SK-N-SH treated with all-trans-retinoic acid at 6 μM for 48 hours (cell line): ENCODE measurements at regions not wholly inside any gene's neighbourhood (a gene's known extent, or its start where the extent isn't known, plus 50 kb on each side); places are given as distances from the start of the nearest gene placed in this dataset.

ENCODE experiments used
- ATAC-seq: fragments of 200-7000 bp; cut with Tn5 transposase; 3 replicates; pipeline ENCODE4 v1.9.1; 2020; ENCODE audit warnings: mild to moderate bottlenecking, moderate library complexity
- ARNTL ChIP-seq: fragments of 450-650 bp; formaldehyde crosslinking; IDR thresholded peaks from 2 replicates; pipeline ENCODE4 v1.5.0; 2020; ENCODE audit warnings: low read depth, mild to moderate bottlenecking, moderate library complexity, borderline replicate concordance
- BACH2 ChIP-seq: fragments of 250-450 bp; sonication (Bioruptor Pico); IDR thresholded peaks from 2 replicates; pipeline ENCODE4 v1.9.0; 2021; ENCODE audit warnings: mild to moderate bottlenecking, borderline replicate concordance
- CSDC2 ChIP-seq: fragments of 250-450 bp; sonication (Bioruptor Pico); IDR thresholded peaks from 2 replicates; pipeline ENCODE4 v1.5.0; 2020; ENCODE audit warnings: mild to moderate bottlenecking, moderate library complexity
- CSRNP3 ChIP-seq: fragments of 250-450 bp; sonication (Bioruptor Pico); IDR thresholded peaks from 2 replicates; pipeline ENCODE4 v1.5.1; 2021; ENCODE audit warnings: mild to moderate bottlenecking, moderate library complexity
- ISL1 ChIP-seq: fragments of 250-450 bp; sonication (Bioruptor Pico); IDR thresholded peaks from 2 replicates; pipeline ENCODE4 v2.1.2; 2022; ENCODE audit warnings: mild to moderate bottlenecking, moderate library complexity
- OSR1 ChIP-seq: fragments of 250-450 bp; sonication (Bioruptor Pico); IDR thresholded peaks from 2 replicates; pipeline ENCODE4 v1.8.0; 2022; ENCODE audit warnings: moderate library complexity, mild to moderate bottlenecking, inconsistent platforms
- PATZ1 ChIP-seq: fragments of 250-450 bp; sonication (Bioruptor Pico); IDR thresholded peaks from 2 replicates; pipeline ENCODE4 v1.8.0; 2020; ENCODE audit warnings: mild to moderate bottlenecking, moderate library complexity, borderline replicate concordance
- PPARA ChIP-seq: fragments of 250-450 bp; sonication (Bioruptor Pico); IDR thresholded peaks from 2 replicates; pipeline ENCODE4 v1.5.0; 2020; ENCODE audit warnings: mild to moderate bottlenecking, borderline replicate concordance
- RARB ChIP-seq: fragments of 250-450 bp; sonication (Bioruptor Pico); IDR thresholded peaks from 2 replicates; pipeline ENCODE4 v1.8.0; 2021; ENCODE audit warnings: mild to moderate bottlenecking, moderate library complexity
- SNAI2 ChIP-seq: fragments of 250-450 bp; sonication (Bioruptor Pico); IDR thresholded peaks from 2 replicates; pipeline ENCODE4 v1.5.0; 2020; ENCODE audit warnings: mild to moderate bottlenecking, moderate library complexity
- TCF4 ChIP-seq: fragments of 250-450 bp; sonication (Bioruptor Pico); IDR thresholded peaks from 2 replicates; pipeline ENCODE4 v1.8.0; 2021; ENCODE audit warnings: mild to moderate bottlenecking, moderate library complexity, borderline replicate concordance
- TOX ChIP-seq: fragments of 250-450 bp; sonication (Bioruptor Pico); IDR thresholded peaks from 2 replicates; pipeline ENCODE4 v1.8.0; 2021; ENCODE audit warnings: mild to moderate bottlenecking, moderate library complexity, borderline replicate concordance
- TSHZ2 ChIP-seq: fragments of 250-450 bp; sonication (Bioruptor Pico); IDR thresholded peaks from 2 replicates; pipeline ENCODE4 v1.5.0; 2020; ENCODE audit warnings: mild to moderate bottlenecking, moderate library complexity
- ZC3H10 ChIP-seq: fragments of 250-450 bp; sonication (Bioruptor Pico); IDR thresholded peaks from 2 replicates; pipeline ENCODE4 v1.5.1; 2021; ENCODE audit warnings: mild to moderate bottlenecking, moderate library complexity
- ZFP30 ChIP-seq: fragments of 450-650 bp; formaldehyde crosslinking; IDR thresholded peaks from 2 replicates; pipeline ENCODE4 v1.5.0; 2022; ENCODE audit warnings: mild to moderate bottlenecking, moderate library complexity
- ZNF565 ChIP-seq: fragments of 450-650 bp; formaldehyde crosslinking; conservative IDR thresholded peaks from 2 replicates; pipeline ENCODE4 v1.5.0; 2020; ENCODE audit warnings: low read depth, mild to moderate bottlenecking, moderate library complexity
- ZNF70 ChIP-seq: fragments of 450-650 bp; formaldehyde crosslinking; IDR thresholded peaks from 2 replicates; pipeline ENCODE4 v1.5.0; 2020; ENCODE audit warnings: mild to moderate bottlenecking, moderate library complexity
- ZNF8 ChIP-seq: fragments of 450-650 bp; formaldehyde crosslinking; IDR thresholded peaks from 2 replicates; pipeline ENCODE4 v1.5.0; 2020; ENCODE audit warnings: mild to moderate bottlenecking, moderate library complexity
- TF ChIP-seq, protein P1 (sequence below): fragments of 250-450 bp; sonication (Bioruptor Pico); IDR thresholded peaks from 2 replicates; pipeline ENCODE4 v1.8.0; 2021; ENCODE audit warnings: low read depth, mild to moderate bottlenecking, moderate library complexity, borderline replicate concordance

DNA sequence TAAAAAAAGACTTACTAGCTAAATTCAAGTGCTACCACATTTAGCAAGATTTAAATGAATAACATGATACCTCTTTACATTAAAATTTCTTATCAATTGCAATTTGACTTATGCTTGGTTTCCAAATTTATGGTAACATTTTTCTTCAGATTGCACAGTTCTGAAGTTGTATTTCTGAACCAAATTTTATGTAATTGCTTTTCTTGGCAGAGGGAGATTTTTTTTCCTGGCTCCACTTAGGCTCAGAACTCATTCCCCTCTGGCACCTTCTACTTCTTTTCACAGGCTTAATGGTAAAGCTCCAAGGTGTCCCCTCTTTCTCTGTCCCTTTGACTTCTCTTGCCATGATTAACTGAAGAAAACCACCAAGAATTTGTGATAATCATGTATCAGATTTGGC, 99.8 kb upstream of the TMTC1 start (continued):
- no peak for TF ChIP-seq ZNF70
- no peak for TF ChIP-seq PPARA (CRISPR knock-in tag)
- TF ChIP-seq ZNF8 (CRISPR knock-in tag) = no peak
- no peak for TF ChIP-seq RARB
- TF ChIP-seq BACH2 (CRISPR knock-in tag) = no peak
- TF ChIP-seq, all 23 proteins: peak for 0

- TF ChIP-seq ZC3H10 (CRISPR knock-in tag) (no peak), TOX (CRISPR knock-in tag) (no peak), CSRNP3 (CRISPR knock-in tag) (no peak), CSDC2 (CRISPR knock-in tag) (no peak), ZNF8 (CRISPR knock-in tag) (no peak), SNAI2 (CRISPR knock-in tag) (no peak), TCF4 (CRISPR knock-in tag) (no peak), ISL1 (CRISPR knock-in tag) (no peak), PATZ1 (CRISPR knock-in tag) (no peak)
- ATAC-seq = no peak
Measured at GRCh38 chr12:29882846-29883245, 99.1 kb upstream of the TMTC1 start.

DNA sequence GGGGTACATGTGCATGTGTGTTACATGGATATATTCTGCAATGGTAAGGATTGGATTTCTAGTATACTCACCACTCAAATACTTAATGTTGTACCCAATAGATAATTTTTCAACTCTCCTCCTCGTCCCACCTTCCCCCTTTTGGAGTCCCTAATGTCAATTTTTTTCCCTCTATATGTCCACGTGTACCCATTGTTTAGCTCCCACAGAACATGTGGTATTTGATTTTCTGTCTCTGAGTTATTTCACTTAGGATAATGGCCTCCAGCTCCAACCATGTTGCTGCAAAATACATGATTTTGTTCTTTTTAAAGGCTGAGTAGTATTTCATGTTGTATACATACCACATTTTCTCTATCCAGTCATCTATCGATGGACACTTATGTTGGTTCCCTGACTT, 97.2 kb upstream of the TMTC1 start:
- no peak for TF ChIP-seq ARNTL (CRISPR knock-in tag)
- TF ChIP-seq SNAI2 (CRISPR knock-in tag) = no peak
- no peak for TF ChIP-seq TSHZ2
- no peak for ATAC-seq

DNA sequence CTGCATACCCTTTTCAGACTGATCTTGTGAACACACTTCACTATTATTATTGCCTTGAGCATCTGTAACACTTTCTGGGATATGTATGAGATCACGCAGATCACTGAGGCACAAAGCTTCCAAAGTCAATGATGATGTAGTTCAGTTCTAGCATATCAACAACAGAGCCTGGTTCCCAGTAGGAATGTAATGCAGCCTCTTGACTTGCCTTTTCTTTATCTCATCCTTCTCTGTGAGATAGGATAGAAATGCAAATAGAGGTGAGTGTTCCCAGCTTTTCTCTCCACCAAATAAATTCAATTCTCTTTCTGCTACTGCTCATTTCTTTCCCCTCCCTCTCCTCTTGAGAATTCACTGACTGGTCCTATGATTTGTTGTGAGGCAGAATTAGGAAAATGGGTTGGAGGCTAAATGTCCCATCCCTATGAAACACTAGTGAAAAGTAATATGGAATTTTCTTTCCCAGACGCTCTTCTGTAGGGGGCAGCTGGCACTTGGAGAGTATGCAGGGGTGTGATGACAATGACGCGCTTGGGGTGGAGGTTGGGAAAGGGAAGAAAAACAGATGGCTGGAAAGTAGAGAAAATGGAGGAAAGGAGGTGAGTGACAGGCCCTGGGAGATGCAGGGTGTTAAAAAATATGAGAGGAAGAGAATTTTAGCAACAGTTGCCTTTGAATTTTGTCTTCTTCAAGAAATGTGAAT, 96.0 kb upstream of the TMTC1 start:
- TF ChIP-seq TCF4 (CRISPR knock-in tag) = no peak
- TF ChIP-seq TSHZ2 = no peak
- TF ChIP-seq BACH2 (CRISPR knock-in tag) = no peak
- no peak for TF ChIP-seq ZNF565 (CRISPR knock-in tag)
- no peak for TF ChIP-seq PPARA (CRISPR knock-in tag)
- no peak for TF ChIP-seq ZFP30 (CRISPR knock-in tag)
- TF ChIP-seq, all 23 proteins: peak for 0
- no peak for ATAC-seq

- TF ChIP-seq RARB (no peak), ARNTL (CRISPR knock-in tag) (no peak), OSR1 (no peak), CSDC2 (CRISPR knock-in tag) (no peak)
- TF ChIP-seq, protein P1, sequence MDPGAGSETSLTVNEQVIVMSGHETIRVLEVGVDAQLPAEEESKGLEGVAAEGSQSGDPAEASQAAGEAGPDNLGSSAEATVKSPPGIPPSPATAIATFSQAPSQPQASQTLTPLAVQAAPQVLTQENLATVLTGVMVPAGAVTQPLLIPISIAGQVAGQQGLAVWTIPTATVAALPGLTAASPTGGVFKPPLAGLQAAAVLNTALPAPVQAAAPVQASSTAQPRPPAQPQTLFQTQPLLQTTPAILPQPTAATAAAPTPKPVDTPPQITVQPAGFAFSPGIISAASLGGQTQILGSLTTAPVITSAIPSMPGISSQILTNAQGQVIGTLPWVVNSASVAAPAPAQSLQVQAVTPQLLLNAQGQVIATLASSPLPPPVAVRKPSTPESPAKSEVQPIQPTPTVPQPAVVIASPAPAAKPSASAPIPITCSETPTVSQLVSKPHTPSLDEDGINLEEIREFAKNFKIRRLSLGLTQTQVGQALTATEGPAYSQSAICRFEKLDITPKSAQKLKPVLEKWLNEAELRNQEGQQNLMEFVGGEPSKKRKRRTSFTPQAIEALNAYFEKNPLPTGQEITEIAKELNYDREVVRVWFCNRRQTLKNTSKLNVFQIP (CRISPR knock-in tag) = no peak
- ATAC-seq = no peak
Measured at GRCh38 chr12:29869946-29870345, 86.2 kb upstream of the TMTC1 start.
